ENCODE measurements at regions not wholly inside any gene's neighbourhood (a gene's known extent, or its start where the extent isn't known, plus 50 kb on each side); places are given as distances from the start of the nearest gene placed in this dataset.

DNA sequence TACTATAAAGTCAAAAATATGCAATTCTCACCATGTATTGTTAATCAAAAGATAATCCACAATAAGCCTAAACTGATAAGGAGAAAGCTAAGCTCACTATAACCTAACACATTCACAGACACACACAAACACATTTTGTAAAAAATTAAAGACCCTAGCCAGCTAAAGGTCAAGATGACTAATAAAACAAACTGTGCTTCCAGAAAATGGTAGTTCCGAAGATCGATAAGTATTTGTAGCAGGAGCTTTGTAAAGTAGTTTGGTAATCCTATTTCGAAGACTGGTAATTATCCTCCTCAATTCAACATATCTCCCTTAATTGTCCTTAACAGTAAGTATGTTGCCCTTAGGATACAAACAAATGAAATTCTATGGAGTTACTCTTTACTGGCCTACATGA lies 62.9 kb upstream of the CHMP2B start:
- H3K27me3 ChIP-seq: no peaks in the 10 kb centered on the region
- ATAC-seq: no peak
- no peak overlapping the region for H3K27ac ChIP-seq
- H3K9me3 ChIP-seq: no peaks in the 10 kb centered on the region
- intact Hi-C loops (cut with DNase I; ENCODE audit: low total_unique reads): no loop called here
- H3K4me1 ChIP-seq: no peaks in the 10 kb centered on the region
- no peak for DNase-seq
- no peaks in the 10 kb centered on the region for H3K36me3 ChIP-seq
- TF ChIP-seq POLR2A (IDR thresholded peaks at IDR 0.05): no peak
- TF ChIP-seq, protein P1, sequence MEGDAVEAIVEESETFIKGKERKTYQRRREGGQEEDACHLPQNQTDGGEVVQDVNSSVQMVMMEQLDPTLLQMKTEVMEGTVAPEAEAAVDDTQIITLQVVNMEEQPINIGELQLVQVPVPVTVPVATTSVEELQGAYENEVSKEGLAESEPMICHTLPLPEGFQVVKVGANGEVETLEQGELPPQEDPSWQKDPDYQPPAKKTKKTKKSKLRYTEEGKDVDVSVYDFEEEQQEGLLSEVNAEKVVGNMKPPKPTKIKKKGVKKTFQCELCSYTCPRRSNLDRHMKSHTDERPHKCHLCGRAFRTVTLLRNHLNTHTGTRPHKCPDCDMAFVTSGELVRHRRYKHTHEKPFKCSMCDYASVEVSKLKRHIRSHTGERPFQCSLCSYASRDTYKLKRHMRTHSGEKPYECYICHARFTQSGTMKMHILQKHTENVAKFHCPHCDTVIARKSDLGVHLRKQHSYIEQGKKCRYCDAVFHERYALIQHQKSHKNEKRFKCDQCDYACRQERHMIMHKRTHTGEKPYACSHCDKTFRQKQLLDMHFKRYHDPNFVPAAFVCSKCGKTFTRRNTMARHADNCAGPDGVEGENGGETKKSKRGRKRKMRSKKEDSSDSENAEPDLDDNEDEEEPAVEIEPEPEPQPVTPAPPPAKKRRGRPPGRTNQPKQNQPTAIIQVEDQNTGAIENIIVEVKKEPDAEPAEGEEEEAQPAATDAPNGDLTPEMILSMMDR (IDR thresholded peaks at IDR 0.05 in 4 of 5, conservative IDR thresholded peaks at IDR 0.05 in 1 of 5): no peak
- in situ Hi-C loops (cut with MboI; ENCODE audit: low sequenced_read_pairs in 4 of 4): loop anchor here in 2 of 4 donors (10.0 to 25.0 kb wide), 3 partner anchors 189 to 389 kb away; no protein-coding TSS in a partner anchor
- no peak overlapping the region for H3K4me3 ChIP-seq

DNA sequence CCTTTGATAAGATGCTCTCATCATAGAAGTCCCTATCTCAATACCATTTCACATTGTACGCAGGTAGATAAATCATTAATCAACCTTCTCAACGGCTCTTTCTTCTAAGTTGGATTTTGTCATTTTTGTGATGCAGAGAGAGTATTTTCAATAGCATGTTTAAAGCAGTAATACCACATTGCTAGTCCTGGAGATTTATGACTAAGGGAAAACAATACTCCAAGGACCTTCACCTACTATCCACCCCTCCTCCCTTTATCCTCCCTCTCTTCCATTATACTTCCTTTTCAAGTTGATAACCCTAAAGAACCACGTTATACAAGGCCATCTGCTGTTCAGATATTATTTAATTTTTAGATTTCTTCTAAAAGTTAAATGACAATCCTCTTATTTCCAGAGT lies 65.3 kb upstream of the CHMP2B start:
- ATAC-seq (no peak), DNase-seq (no peak)
- Histone ChIP-seq H3K4me3 (no peak overlapping the region), H3K27ac (no peak overlapping the region), H3K9me3 (no peaks in the 10 kb centered on the region), H3K4me1 (no peaks in the 10 kb centered on the region), H3K36me3 (no peaks in the 10 kb centered on the region), H3K27me3 (no peaks in the 10 kb centered on the region)
- in situ Hi-C loops (cut with MboI; ENCODE audit: low sequenced_read_pairs in 4 of 4): loop anchor here in 2 of 4 donors (10.0 to 25.0 kb wide), 3 partner anchors 187 to 387 kb away; no protein-coding TSS in a partner anchor
- TF ChIP-seq POLR2A (IDR thresholded peaks at IDR 0.05): no peak
- TF ChIP-seq, protein P1 (IDR thresholded peaks at IDR 0.05 in 4 of 5, conservative IDR thresholded peaks at IDR 0.05 in 1 of 5): no peak
- intact Hi-C loops (cut with DNase I; ENCODE audit: low total_unique reads): no loop called here

DNA sequence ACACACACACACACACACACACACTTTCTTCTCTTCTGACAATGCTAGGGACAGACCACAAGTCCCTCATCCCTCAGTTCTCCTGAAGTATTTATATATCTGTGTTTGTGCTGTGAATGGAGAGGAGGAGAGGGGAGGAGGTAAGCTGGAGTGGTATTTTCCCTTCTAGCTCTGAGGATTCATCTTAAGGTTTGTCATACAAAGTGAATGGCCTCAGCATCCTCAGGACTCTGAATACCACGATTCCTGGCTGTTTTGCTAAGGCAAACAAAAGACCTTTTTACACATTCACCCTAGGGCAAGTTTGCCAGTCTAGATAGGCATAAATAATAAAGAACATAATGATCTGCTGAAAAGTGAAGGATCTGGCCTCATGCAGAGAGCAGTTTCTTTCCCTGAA lies 65.7 kb upstream of the CHMP2B start:
- intact Hi-C loops (cut with DNase I; ENCODE audit: low total_unique reads) (no loop called here), in situ Hi-C loops (cut with MboI; ENCODE audit: low sequenced_read_pairs in 4 of 4) (loop anchor here in 2 of 4 donors (10.0 to 25.0 kb wide), 3 partner anchors 187 to 387 kb away; no protein-coding TSS in a partner anchor)
- no peak for ATAC-seq
- no peaks in the 10 kb centered on the region for H3K4me1 ChIP-seq
- TF ChIP-seq, protein P1 (IDR thresholded peaks at IDR 0.05 in 4 of 5, conservative IDR thresholded peaks at IDR 0.05 in 1 of 5): no peak
- no peak for TF ChIP-seq POLR2A (IDR thresholded peaks at IDR 0.05)
- H3K27me3 ChIP-seq: no peaks in the 10 kb centered on the region
- no peak overlapping the region for H3K4me3 ChIP-seq
- no peak overlapping the region for H3K27ac ChIP-seq
- no peaks in the 10 kb centered on the region for H3K36me3 ChIP-seq
- no peaks in the 10 kb centered on the region for H3K9me3 ChIP-seq
- no peak for DNase-seq

DNA sequence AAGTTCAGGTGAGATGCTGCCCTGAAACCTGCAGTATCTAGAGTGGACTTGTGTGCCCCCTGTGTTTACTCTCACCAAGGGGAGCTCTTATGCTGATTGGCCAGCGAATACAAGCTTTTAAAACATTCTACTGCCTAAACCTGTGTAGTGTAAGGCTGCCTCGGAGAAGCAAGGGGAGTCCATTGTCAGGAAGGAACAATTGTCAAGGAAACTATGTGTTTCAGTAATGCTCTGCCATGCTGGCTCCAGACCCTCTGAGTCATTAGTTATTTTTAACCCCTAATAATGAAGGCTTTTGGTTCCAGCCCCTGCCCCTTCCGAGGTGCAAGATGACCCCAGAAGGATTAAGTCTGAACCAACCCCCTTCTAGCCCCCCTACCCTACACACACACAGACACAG lies 66.1 kb upstream of the CHMP2B start:
- DNase-seq: no peak
- H3K9me3 ChIP-seq: no peaks in the 10 kb centered on the region
- H3K27me3 ChIP-seq: no peaks in the 10 kb centered on the region
- intact Hi-C loops (cut with DNase I; ENCODE audit: low total_unique reads) (no loop called here), in situ Hi-C loops (cut with MboI; ENCODE audit: low sequenced_read_pairs in 4 of 4) (loop anchor here in 2 of 4 donors (10.0 to 25.0 kb wide), 3 partner anchors 186 to 386 kb away; no protein-coding TSS in a partner anchor)
- ATAC-seq: no peak
- no peaks in the 10 kb centered on the region for H3K36me3 ChIP-seq
- TF ChIP-seq, protein P1 (IDR thresholded peaks at IDR 0.05 in 4 of 5, conservative IDR thresholded peaks at IDR 0.05 in 1 of 5): no peak
- TF ChIP-seq POLR2A (IDR thresholded peaks at IDR 0.05): no peak
- H3K4me1 ChIP-seq: no peaks in the 10 kb centered on the region
- H3K4me3 ChIP-seq: no peak overlapping the region
- H3K27ac ChIP-seq: no peak overlapping the region

DNA sequence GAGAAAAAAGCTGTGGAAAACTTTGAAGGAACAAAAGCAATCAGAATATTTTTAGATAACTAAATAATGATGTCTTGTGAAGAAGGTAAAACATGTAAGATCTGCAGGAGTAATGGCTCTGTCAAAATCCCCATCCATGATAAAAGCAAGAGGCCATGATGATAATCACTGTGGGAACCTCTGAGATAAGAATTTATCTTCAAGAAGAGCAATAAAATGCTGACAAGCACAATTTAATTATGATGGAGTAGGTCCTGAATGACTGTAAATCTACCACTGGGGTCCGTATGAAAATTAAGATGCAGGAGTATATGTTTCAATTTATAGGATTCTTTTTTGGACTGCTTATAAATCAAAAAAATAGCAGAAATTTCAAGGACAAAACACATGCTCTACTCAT lies 68.3 kb upstream of the CHMP2B start:
- in situ Hi-C loops (cut with MboI; ENCODE audit: low sequenced_read_pairs in 4 of 4) (loop anchor here in 1 of 4 donors (25.0 kb wide), 1 partner anchor 197 kb away; no protein-coding TSS in a partner anchor), intact Hi-C loops (cut with DNase I; ENCODE audit: low total_unique reads) (no loop called here)
- H3K4me3 ChIP-seq: no peak overlapping the region
- no peaks in the 10 kb centered on the region for H3K4me1 ChIP-seq
- no peak overlapping the region for H3K27ac ChIP-seq
- no peaks in the 10 kb centered on the region for H3K9me3 ChIP-seq
- no peaks in the 10 kb centered on the region for H3K27me3 ChIP-seq
- DNase-seq (no peak), ATAC-seq (no peak)
- no peaks in the 10 kb centered on the region for H3K36me3 ChIP-seq
- TF ChIP-seq, protein P1 (IDR thresholded peaks at IDR 0.05 in 4 of 5, conservative IDR thresholded peaks at IDR 0.05 in 1 of 5): no peak
- TF ChIP-seq POLR2A (IDR thresholded peaks at IDR 0.05): no peak

All from gastrocnemius medialis (tissue), 4 donors.